ENCODE measurements at regions not wholly inside any gene's neighbourhood (a gene's known extent, or its start where the extent isn't known, plus 50 kb on each side); places are given as distances from the start of the nearest gene placed in this dataset.
"Not testable (repeated sequence)": the region's sequence is repeated elsewhere in the genome, so short reads cannot be mapped to it uniquely, and the experiment has no call there.

- DNase-seq (ENCODE audit: low read depth), result not testable (repeated sequence)
Measured at GRCh38 chr4:114447963-114448516, 150.6 kb upstream of the UGT8 start.

- no peak for DNase-seq (ENCODE audit: low read depth)
Measured at GRCh38 chr4:114458728-114459127, 139.9 kb upstream of the UGT8 start.

GRCh38 chr4:114464726-114465272, 133.8 kb upstream of the UGT8 start:
- no peak for DNase-seq (ENCODE audit: low read depth)

GRCh38 chr4:114465766-114466165, 132.8 kb upstream of the UGT8 start:
- DNase-seq (ENCODE audit: low read depth), result no peak

GRCh38 chr4:114466299-114466698, 132.3 kb upstream of the UGT8 start:
- DNase-seq (ENCODE audit: low read depth), result no peak

GRCh38 chr4:114472269-114473032, 126.2 kb upstream of the UGT8 start:
- DNase-seq (ENCODE audit: low read depth), result no peak

GRCh38 chr4:114474188-114474800, 124.3 kb upstream of the UGT8 start:
- DNase-seq (ENCODE audit: low read depth), result no peak

- DNase-seq (ENCODE audit: low read depth), result no peak
Measured at GRCh38 chr4:114476310-114476709, 122.3 kb upstream of the UGT8 start.

- no peak for DNase-seq (ENCODE audit: low read depth)
Measured at GRCh38 chr4:114479595-114479994, 119.0 kb upstream of the UGT8 start.

GRCh38 chr4:114481856-114482255, 116.8 kb upstream of the UGT8 start:
- DNase-seq (ENCODE audit: low read depth), result no peak

- no peak for DNase-seq (ENCODE audit: low read depth)
Measured at GRCh38 chr4:114487101-114487500, 111.5 kb upstream of the UGT8 start.

- no peak for DNase-seq (ENCODE audit: low read depth)
Measured at GRCh38 chr4:114488301-114488982, 110.2 kb upstream of the UGT8 start.

GRCh38 chr4:114494246-114494803, 104.3 kb upstream of the UGT8 start:
- DNase-seq (ENCODE audit: low read depth), result no peak

- no peak for DNase-seq (ENCODE audit: low read depth)
Measured at GRCh38 chr4:114495471-114495928, 103.1 kb upstream of the UGT8 start.

- DNase-seq (ENCODE audit: low read depth), result no peak
Measured at GRCh38 chr4:114497116-114497515, 101.5 kb upstream of the UGT8 start.

GRCh38 chr4:114509340-114509739, 89.3 kb upstream of the UGT8 start:
- no peak for DNase-seq (ENCODE audit: low read depth)

GRCh38 chr4:114512595-114513295, 85.9 kb upstream of the UGT8 start:
- DNase-seq (ENCODE audit: low read depth), result no peak

- no peak for DNase-seq (ENCODE audit: low read depth)
Measured at GRCh38 chr4:114519368-114519767, 79.2 kb upstream of the UGT8 start.

- DNase-seq (ENCODE audit: low read depth), result no peak
Measured at GRCh38 chr4:114527170-114527569, 71.4 kb upstream of the UGT8 start.

GRCh38 chr4:114527637-114528036, 71.0 kb upstream of the UGT8 start:
- DNase-seq (ENCODE audit: low read depth), result no peak

GRCh38 chr4:114535725-114536124, 62.9 kb upstream of the UGT8 start:
- no peak for DNase-seq (ENCODE audit: low read depth)

GRCh38 chr4:114537352-114537751, 61.3 kb upstream of the UGT8 start:
- DNase-seq (ENCODE audit: low read depth), result no peak

Measured in stimulated activated CD8-positive, alpha-beta memory T cell treated with anti-CD3 and anti-CD28 coated beads, Interleukin-4, amount 100 ng/mL, for 24 hours (primary cell).